Omental fat pad (tissue), 3 donors: ENCODE measurements at regions not wholly inside any gene's neighbourhood (a gene's known extent, or its start where the extent isn't known, plus 50 kb on each side); places are given as distances from the start of the nearest gene placed in this dataset.

Experiments
- ATAC-seq: fragments of 150-250 bp; one replicate; pipeline ENCODE4 v1.9.1; 2016; ENCODE audit warnings: mild to moderate bottlenecking, moderate library complexity; ENCODE audit not compliant: low FRiP score
- DNase-seq: peaks from one replicate; pipeline ENCODE4 v3.0.0-alpha.2; 2019; ENCODE audit warnings: low spot score
- TF ChIP-seq, protein P1 (sequence below), 3 donors: fragments of 450-650 bp; IDR thresholded peaks; one replicate each; pipeline ENCODE4 v1.5.1; 2016 to 2017; ENCODE audit warnings: antibody characterized with exemption in 3 of 3, mild to moderate bottlenecking in 3 of 3, moderate library complexity in 2 of 3

DNA sequence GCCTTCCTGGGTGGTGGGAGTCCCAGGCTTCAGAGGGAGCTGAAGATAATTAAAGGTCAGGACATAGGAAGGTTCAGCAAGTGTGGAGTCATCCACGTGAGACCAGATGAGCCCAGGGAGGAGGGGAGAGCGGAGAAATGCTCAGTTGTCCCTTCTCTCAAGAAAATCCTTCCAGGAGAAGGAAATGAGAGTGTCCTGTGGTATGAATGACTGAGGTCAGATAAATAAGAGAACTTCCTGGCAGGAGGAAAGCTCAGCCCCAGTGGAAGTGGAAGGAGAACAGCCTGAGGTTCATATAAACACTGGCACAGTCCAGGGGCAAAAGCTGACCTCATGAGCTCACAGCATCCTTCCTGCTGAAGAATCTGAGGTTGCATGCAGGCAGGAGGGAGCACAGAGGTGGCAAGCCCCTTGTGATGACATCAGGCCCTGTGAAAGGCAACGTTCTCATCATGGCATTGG, 97.6 kb downstream of the NAV1 start:
- DNase-seq = no peak

DNA sequence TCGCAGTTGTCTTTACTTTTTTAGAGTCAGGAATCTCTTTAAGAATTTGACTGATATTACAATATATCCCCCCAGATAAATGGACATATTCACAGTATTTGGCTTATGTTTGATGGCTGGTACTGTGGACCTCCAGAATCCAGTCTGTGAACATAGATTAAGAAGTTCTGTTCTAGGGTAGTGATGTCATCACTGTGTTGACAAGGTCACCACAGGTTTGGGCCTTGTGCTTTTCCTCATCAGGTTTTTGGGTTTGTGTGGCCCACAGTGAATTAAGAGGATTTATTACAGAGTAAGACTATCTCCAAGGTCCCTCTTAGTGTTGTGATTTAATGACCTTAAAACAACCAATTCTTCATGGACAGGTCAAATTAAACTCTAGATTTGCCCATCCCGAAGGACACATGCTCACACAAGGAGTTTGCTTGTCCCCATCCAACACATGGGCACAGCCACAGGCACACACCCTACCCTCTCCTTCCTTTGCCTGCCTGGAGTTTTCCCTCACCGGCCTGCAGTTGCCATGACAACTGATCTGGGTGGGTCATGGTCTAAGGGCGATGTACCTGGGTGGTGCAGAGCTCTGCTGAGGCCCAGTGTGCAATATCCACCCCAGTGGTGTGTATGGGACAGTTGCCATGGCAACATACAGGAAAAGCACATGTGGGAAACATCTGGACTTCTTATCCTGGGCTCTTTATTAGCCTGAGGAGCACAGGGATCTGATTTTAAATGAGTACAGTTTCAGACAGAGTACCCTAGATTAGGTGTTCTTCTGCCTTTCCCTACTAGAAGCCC, 98.6 kb downstream of the NAV1 start:
- DNase-seq (no peak), ATAC-seq (no peak)
- TF ChIP-seq, protein P1, sequence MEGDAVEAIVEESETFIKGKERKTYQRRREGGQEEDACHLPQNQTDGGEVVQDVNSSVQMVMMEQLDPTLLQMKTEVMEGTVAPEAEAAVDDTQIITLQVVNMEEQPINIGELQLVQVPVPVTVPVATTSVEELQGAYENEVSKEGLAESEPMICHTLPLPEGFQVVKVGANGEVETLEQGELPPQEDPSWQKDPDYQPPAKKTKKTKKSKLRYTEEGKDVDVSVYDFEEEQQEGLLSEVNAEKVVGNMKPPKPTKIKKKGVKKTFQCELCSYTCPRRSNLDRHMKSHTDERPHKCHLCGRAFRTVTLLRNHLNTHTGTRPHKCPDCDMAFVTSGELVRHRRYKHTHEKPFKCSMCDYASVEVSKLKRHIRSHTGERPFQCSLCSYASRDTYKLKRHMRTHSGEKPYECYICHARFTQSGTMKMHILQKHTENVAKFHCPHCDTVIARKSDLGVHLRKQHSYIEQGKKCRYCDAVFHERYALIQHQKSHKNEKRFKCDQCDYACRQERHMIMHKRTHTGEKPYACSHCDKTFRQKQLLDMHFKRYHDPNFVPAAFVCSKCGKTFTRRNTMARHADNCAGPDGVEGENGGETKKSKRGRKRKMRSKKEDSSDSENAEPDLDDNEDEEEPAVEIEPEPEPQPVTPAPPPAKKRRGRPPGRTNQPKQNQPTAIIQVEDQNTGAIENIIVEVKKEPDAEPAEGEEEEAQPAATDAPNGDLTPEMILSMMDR (IDR thresholded peaks at IDR 0.05) = no peak

More for the DNA sequence above, 97.6 kb downstream of the NAV1 start:
- no peak for ATAC-seq
- TF ChIP-seq, protein P1 (IDR thresholded peaks at IDR 0.05) = no peak

DNA sequence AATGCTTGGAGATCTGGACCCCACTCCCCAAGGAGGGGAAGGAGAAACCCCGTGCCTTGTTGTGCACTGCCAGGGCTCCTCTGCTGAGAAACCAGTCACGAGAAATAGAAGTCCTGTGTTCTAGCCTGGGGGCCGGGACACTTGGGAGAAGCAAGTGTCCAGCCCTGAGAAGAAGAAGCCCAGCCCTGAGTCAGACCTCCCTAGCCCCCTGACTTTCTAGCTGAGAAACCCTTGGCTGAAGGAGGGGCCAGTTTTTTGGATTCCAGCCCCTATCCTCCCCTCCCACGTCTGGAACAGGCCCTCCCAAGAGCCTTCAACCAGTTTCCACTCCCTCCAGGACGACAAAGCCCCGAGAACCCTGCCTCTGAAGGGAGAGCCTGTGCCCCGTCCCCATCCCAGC, 100.5 kb downstream of the NAV1 start:
- ATAC-seq (no peak), DNase-seq (no peak)
- TF ChIP-seq, protein P1 (IDR thresholded peaks at IDR 0.05) = no peak

DNA sequence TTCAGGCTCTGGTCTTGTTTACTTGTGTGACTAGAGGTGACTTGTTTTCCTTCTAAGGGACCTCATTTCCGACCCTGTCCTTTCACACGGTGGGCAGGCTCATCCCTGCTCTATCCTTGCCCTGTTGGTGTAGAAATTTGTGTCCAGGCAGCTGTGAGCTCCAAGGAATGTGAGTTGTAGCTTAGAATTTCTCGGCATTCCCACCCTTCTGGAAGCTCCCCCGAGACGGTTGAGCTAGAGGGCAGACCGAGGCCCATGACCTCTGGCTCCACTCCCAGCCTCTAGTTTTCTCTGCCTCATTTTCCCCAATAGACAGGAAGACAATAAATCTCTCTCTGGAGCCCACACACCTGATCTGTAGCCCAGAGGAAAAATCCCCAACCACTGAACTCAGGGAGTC, 100.9 kb downstream of the NAV1 start:
- DNase-seq (no peak), ATAC-seq (no peak)
- TF ChIP-seq, protein P1 (IDR thresholded peaks at IDR 0.05) = no peak

DNA sequence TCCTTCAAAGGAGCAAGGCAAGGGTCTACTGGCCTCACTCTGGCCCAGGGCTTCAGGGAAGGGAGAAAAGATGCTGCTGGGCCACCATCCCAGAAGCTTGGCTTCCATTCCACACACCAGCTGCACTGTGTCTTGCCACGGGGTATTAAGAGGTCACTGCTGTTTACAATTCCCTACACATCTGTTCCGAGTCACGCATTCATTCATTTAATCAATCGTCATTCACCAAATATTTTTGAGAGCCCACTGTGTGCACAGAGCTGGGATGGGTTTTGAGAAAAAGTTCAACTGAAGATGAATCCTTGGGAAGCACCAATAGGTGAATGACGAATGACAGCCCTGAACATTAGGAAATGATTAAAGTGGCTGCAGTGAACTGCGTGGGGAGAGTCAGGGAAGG, 101.7 kb downstream of the NAV1 start:
- TF ChIP-seq, protein P1 (IDR thresholded peaks at IDR 0.05) = no peak
- no peak for DNase-seq
- ATAC-seq = no peak

DNA sequence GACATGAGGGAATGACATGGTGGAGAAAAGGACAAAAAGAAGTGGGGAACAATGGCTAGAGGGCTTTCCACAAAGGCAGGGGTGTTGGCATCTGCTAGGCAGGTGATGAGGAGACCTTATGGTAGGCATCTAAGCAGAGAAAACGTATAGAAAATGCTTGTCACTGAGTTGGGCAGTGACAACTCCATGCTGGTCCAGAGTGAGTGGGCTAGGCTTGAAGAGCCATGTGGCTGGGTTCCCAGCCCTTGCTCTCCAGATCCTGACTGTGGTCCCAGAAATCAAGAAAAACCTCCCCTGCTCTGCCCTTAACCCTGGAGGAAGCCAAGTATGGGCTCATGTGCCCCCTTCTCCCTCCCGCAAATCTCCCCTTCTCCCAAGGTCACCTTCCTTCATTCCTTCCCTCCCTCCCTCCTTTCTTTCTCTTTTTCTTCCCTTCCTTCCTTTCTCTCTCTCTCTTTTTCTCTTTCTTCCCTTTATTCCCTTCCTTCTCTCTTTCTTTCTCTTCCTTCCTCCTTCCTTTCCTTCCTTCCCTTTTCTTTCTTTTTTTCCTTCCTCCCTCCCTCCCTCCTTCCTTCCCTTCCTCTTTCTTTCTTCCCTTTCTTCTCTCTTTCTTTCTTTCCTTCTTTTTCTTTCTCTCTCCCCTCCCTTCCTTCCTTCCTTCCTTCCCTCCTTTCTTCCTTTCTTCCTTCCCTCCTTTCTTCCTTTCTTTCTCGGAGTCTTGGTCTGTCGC, 102.8 kb downstream of the NAV1 start:
- DNase-seq (no peak), ATAC-seq (no peak)
- TF ChIP-seq, protein P1 (IDR thresholded peaks at IDR 0.05) = no peak

DNA sequence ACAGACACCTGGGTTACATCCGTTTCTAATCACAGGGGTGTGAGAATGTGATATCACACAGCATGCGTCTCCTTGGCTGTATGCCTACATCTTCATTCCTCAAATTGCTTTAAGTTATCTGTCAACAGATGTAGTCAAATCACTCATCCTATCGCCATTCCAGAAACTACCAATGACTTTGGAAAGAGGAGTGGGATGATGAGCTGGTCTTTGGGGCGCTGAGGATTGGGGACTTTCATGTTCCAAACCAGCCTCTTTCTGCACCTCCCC, 104.8 kb downstream of the NAV1 start:
- ATAC-seq (no peak), DNase-seq (no peak)
- TF ChIP-seq, protein P1 (IDR thresholded peaks at IDR 0.05) = no peak
